ENCODE measurements at regions not wholly inside any gene's neighbourhood (a gene's known extent, or its start where the extent isn't known, plus 50 kb on each side); places are given as distances from the start of the nearest gene placed in this dataset.
A peak's percentile ranks its signal among the peaks of the same experiment; 100 is the strongest.

- DNase-seq = peak; percentile 78
These were observed 91.2 kb upstream of the MPP7 start for GRCh38 chr10:28393956-28394568.

DNA sequence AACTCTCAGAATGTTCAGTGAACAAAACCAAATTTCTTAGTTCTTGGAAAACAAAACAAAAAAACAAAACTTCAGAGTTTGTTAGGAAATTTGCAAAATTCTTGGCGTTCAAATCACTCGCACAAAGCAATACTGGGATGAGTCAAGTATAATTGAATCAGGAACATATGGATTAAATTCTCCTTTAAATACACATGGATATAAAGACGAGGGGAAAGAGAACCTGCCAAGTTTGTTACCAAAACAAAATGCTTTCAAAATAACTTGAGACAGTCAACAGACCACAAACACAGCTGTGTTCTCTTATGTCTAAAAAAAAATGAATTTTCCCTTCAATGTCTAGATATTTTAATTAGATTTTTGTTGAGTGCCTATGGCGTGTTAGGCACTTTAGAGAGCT is 93.5 kb upstream of the MPP7 start:
- DNase-seq = no peak

GRCh38 chr10:28397229-28397628 is 94.4 kb upstream of the MPP7 start:
- DNase-seq = no peak

- DNase-seq = peak; percentile 39
These were observed 97.3 kb upstream of the MPP7 start for GRCh38 chr10:28400176-28400575.

GRCh38 chr10:28400681-28401080 is 97.8 kb upstream of the MPP7 start:
- peak; percentile 85 for DNase-seq

DNA sequence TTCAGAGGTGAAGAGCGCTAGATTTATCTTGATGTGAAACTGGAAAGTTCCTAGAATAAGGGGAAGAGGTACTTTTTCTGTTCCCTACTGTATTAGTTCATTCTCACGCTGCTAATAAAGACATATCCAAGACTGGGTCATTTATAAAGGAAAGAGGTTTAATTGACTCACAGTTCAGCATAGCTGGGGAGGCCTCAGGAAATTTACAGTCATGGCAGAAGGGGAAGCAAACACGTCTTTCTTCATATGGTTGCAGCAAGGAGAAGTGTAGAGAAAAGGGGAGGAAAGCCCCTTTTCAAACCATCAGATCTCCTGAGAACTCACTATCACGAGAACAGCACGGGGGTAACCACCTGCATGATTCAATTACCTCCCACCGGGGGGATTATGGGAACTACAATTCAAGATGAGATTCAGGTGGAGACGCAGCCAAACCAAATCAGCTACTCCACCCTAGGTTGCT is 99.8 kb upstream of the MPP7 start:
- DNase-seq = peak; percentile 79

- DNase-seq = peak; percentile 30
These were observed 100.2 kb upstream of the MPP7 start for GRCh38 chr10:28403090-28403489.

GRCh38 chr10:28408237-28408777 is 105.4 kb upstream of the MPP7 start:
- no peak for DNase-seq

- no peak for DNase-seq
These were observed 107.7 kb upstream of the MPP7 start for GRCh38 chr10:28410420-28411135.

DNA sequence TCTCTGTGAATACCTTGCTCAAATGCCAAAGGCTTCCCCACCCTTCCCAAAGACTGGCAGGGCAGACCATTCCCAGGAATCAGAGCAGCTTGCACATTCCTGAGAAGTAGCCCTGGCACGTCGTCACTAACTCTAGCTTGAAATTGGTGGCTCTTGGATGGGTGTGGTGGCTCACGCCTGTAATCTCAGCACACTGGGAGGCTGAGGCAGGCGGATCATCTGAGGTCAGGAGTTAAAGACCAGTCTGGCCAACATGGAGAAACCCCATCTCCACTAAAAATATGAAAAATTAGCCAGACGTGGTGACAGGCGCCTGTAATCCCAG is 108.2 kb upstream of the MPP7 start:
- DNase-seq = no peak

DNA sequence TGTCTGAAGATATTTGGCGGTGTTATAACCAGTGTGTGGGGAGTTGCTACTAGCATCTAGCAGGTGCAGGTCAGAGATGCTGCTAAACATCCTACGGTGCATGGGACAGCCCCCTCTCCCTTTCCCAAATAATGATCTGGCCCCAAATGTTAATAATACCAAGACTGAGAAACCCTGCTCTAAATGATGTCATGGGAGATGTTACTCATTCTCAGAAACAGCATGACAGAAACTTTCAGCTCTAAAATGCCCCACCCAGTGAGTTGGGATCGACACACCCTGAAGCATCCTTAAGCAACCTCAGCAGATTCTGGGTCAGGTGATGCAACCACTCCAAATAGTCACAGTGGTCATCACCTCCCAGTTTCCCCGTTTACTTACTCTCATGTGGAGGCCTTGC is 108.8 kb upstream of the MPP7 start:
- DNase-seq = peak; percentile 82

DNA sequence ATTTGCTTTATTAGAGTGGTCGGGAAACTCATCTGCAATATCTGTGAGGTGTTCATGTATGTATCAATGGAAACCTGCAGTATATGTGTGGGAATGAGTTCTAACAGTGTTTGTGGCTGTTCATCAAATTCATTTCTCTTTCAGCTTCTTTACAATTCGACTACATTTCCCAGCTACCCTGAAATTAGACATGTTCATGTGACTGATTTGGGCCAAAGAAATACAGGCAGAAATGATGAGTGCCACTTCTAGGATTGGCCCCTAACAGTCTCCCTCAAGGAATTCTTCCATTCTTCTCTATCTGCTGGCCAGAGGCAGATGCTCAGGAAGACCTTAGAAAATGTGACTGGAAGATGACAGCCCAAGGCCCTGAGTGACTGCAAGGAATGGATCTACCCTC is 114.8 kb upstream of the WAC start:
- DNase-seq = no peak

DNA sequence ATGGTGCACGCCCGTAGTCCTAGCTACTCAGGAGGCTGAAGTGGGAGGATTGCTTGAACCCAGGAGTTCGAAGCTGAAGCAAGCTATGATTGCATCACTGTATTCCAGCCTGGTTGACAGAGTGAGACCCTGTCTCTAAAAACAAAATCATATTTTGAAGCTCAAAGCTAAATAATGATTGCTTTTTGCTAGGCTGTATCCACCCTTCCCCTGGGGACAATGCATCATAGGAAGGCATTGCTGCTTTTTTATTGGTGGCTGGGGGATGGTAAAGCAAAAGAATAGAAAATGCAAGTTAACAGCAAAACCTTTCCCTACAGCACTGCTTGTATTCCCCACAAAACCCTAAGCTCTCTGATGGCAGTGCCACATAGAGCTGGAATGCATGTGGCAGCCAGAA is 107.5 kb upstream of the WAC start:
- DNase-seq = no peak

GRCh38 chr10:28426392-28427159 is 106.3 kb upstream of the WAC start:
- no peak for DNase-seq

DNA sequence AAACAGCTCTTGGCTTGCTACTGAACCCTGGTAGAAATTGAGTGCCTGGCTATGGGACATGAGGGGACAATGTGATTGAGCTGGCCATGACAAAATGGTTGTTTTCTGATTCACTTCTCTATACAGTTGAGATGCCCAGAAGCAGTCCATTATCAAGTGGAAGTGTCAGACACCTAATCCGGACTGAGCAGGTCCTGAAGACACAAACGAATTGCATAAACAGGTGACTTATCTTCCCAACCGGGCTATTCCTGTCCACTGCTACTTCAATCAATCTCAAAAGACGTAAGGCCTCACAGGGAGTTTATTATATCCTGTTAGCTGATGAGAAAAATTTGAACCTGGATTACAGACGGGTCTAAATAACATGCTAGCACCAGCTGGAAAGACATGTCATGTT is 105.5 kb upstream of the WAC start:
- DNase-seq = no peak

DNA sequence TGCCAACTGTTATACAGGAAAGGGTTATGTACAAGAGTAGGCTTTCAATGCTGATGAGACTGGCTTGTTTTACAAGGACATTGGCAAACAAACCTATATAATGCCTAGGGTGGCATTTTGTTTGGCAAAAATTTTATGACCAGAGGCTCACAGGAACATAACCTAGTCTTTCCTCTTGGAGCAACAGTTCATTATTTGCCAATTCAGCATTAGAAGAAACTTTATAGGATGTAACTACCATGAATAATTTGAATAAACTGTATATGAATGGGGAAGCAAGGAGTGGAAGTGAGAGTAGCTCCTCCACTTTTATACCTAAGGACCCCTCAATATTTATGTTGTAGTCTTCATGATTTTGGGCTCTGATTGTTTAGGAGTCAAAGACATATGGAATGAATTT is 103.9 kb upstream of the WAC start:
- DNase-seq = no peak

- no peak for DNase-seq
These were observed 103.2 kb upstream of the WAC start for GRCh38 chr10:28429573-28430216.

GRCh38 chr10:28431139-28431538 is 101.8 kb upstream of the WAC start:
- no peak for DNase-seq

DNA sequence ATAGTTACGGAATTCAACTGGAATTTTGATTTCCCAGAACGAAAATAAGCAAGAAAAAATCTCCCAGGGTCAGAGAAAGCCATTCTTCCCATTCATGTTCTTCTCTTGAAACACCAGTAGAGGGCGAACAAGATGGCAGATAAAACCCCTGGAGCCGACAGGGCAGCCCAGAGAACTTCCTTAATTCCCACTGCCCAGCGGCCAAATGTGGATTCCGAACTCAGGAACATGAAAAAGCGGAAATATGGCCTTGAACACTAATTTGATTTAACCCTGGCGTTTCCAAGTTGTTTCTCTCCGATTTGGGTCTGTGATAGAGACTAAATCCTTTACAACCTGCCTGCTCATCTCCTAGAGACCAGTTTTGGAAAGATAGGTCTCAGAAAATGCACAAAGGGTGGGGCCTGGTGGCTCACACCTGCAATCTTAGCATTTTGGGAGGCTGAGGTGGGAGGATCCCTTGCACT is 100.7 kb upstream of the WAC start:
- peak; percentile 92 for DNase-seq

DNA sequence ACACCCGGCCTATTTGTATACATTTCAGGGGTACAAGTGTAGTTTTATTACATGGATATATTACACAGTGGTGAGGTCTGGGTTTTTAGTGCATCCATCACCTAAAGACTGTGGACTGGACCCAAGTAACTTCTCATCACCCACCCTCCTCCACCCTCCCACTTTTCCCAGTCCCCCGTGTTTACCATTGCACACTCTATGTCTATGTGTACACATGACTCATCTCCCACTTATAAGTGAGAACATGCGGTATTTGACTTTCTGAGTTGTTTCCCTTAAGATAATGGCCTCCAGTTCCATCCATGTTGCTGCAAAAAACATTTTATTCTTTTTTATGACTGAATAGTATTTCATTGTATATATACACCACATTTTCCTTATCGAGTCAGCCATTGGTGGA is 98.9 kb upstream of the WAC start:
- no peak for DNase-seq

GRCh38 chr10:28442403-28442802 is 90.5 kb upstream of the WAC start:
- DNase-seq = no peak

- DNase-seq = no peak
These were observed 88.9 kb upstream of the WAC start for GRCh38 chr10:28444031-28444430.

- DNase-seq = no peak
These were observed 87.4 kb upstream of the WAC start for GRCh38 chr10:28445516-28445915.
